OCI-LY1 (cell line): ENCODE measurements at regions not wholly inside any gene's neighbourhood (a gene's known extent, or its start where the extent isn't known, plus 50 kb on each side); places are given as distances from the start of the nearest gene placed in this dataset.

Experiments
- H2AFZ ChIP-seq: fragments of 200-600 bp; sonication (generic), shearing (Covaris generic); 2 replicates; pipeline ENCODE4 v1.6.0; 2014; ENCODE audit warnings: antibody characterized with exemption, mild to moderate bottlenecking, low read length
- H3F3A ChIP-seq: fragments of 200-600 bp; sonication (generic), shearing (Covaris generic); 2 replicates; pipeline ENCODE4 v1.6.0; 2014; ENCODE audit warnings: mild to moderate bottlenecking, antibody characterized with exemption, low read length, moderate library complexity; ENCODE audit not compliant: insufficient read depth
- H3K27ac ChIP-seq: fragments of 200-600 bp; sonication (generic); 2 replicates; pipeline ENCODE4 v1.5.1; 2014; ENCODE audit warnings: low read length, mixed run types, mild to moderate bottlenecking, low read depth; ENCODE audit not compliant: poor library complexity, severe bottlenecking
- H3K27me3 ChIP-seq: fragments of 200-600 bp; sonication (generic); 2 replicates; pipeline ENCODE4 v1.6.0; 2014; ENCODE audit warnings: antibody characterized with exemption, mild to moderate bottlenecking, low read length, moderate library complexity; ENCODE audit not compliant: insufficient read depth
- H3K36me3 ChIP-seq: fragments of 200-600 bp; sonication (generic); 2 replicates; pipeline ENCODE4 v1.6.1; 2014; ENCODE audit warnings: mild to moderate bottlenecking, antibody characterized with exemption, low read length, moderate library complexity, mixed read lengths; ENCODE audit not compliant: insufficient read depth
- H3K4me1 ChIP-seq: fragments of 200-600 bp; sonication (generic); 2 replicates; pipeline ENCODE4 v1.5.1; 2014; ENCODE audit warnings: mild to moderate bottlenecking, low read length, moderate library complexity; ENCODE audit not compliant: insufficient read depth, severe bottlenecking
- H3K4me2 ChIP-seq: fragments of 200-600 bp; sonication (generic), shearing (Covaris generic); 2 replicates; pipeline ENCODE4 v1.6.1; 2014; ENCODE audit warnings: low read length
- H3K4me3 ChIP-seq: fragments of 200-600 bp; sonication (generic); 2 replicates; pipeline ENCODE4 v1.5.1; 2014; ENCODE audit warnings: low read length, low read depth, mild to moderate bottlenecking, mixed read lengths; ENCODE audit not compliant: poor library complexity, severe bottlenecking
- H3K79me2 ChIP-seq: fragments of 200-600 bp; shearing (Covaris generic); 2 replicates; pipeline ENCODE4 v1.6.1; 2016; ENCODE audit warnings: mixed run types, low read length, mixed read lengths; ENCODE audit not compliant: insufficient read depth
- H3K9ac ChIP-seq: fragments of 200-600 bp; sonication (generic), shearing (Covaris generic); 2 replicates; pipeline ENCODE4 v1.6.1; 2014; ENCODE audit warnings: mild to moderate bottlenecking, low read length, mixed read lengths
- H3K9me2 ChIP-seq: fragments of 200-600 bp; sonication (generic), shearing (Covaris generic); 2 replicates; pipeline ENCODE4 v1.6.1; 2014; ENCODE audit warnings: low read depth, mild to moderate bottlenecking, low read length, mixed read lengths
- H3K9me3 ChIP-seq: fragments of 200-600 bp; shearing (Covaris generic); 2 replicates; pipeline ENCODE4 v1.6.1; 2014; ENCODE audit warnings: low read length, mixed read lengths
- H4K20me1 ChIP-seq: fragments of 200-600 bp; sonication (generic), shearing (Covaris generic); 2 replicates; pipeline ENCODE4 v1.6.0; 2016; ENCODE audit warnings: mild to moderate bottlenecking, low read length; ENCODE audit not compliant: insufficient read depth
- EZH2 ChIP-seq: fragments of 200-600 bp; sonication (generic), shearing (Covaris generic); IDR thresholded peaks from 2 replicates; pipeline ENCODE4 v1.8.0; 2017; ENCODE audit warnings: borderline replicate concordance, mixed run types, mild to moderate bottlenecking, antibody characterized with exemption, low read length, moderate library complexity, mixed read lengths
- TF ChIP-seq, protein P1 (sequence below): fragments of 200-600 bp; sonication (generic), shearing (Covaris generic); IDR thresholded peaks from 2 replicates; pipeline ENCODE4 v1.5.1; 2017; ENCODE audit warnings: mild to moderate bottlenecking, antibody characterized with exemption, low read length, moderate library complexity, mixed read lengths

DNA sequence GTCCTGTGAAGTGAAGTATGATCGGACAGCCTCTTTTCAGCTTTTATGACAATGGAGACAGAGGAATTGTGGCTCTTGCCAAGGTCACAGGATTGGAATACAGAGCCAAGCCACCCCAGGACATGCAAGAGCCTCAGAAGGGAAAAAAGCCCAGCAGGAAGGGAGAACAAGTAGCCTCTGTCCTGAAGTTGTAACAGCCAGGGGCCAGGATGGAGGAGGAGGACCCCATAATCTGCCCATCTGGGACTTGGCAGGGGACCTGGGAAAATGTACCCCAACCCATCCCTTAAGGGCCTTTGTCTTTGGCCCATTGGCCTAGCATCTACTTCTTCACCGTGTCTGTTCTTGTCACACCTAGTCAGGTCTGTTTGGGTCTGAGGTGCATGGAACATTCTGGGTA, 60.4 kb upstream of the POLG start:
- no peaks in the 10 kb centered on the region for H3K36me3 ChIP-seq
- H3K9me2 ChIP-seq, result no peaks in the 10 kb centered on the region
- H3K4me2 ChIP-seq, result no peak overlapping the region
- no peak overlapping the region for H2AFZ ChIP-seq
- no peaks in the 10 kb centered on the region for H3F3A ChIP-seq
- H4K20me1 ChIP-seq, result no peaks in the 10 kb centered on the region
- H3K4me1 ChIP-seq, result peaks cover 12% of the 10 kb centered on the region
- H3K27me3 ChIP-seq, result no peaks in the 10 kb centered on the region; the same call in 1 of the 2 replicates
- no peaks in the 10 kb centered on the region for H3K79me2 ChIP-seq
- no peak overlapping the region for H3K9ac ChIP-seq
- no peak overlapping the region for H3K27ac ChIP-seq
- no peaks in the 10 kb centered on the region for H3K9me3 ChIP-seq
- H3K4me3 ChIP-seq, result no peak overlapping the region
- TF ChIP-seq EZH2, result no peak
- TF ChIP-seq, protein P1, sequence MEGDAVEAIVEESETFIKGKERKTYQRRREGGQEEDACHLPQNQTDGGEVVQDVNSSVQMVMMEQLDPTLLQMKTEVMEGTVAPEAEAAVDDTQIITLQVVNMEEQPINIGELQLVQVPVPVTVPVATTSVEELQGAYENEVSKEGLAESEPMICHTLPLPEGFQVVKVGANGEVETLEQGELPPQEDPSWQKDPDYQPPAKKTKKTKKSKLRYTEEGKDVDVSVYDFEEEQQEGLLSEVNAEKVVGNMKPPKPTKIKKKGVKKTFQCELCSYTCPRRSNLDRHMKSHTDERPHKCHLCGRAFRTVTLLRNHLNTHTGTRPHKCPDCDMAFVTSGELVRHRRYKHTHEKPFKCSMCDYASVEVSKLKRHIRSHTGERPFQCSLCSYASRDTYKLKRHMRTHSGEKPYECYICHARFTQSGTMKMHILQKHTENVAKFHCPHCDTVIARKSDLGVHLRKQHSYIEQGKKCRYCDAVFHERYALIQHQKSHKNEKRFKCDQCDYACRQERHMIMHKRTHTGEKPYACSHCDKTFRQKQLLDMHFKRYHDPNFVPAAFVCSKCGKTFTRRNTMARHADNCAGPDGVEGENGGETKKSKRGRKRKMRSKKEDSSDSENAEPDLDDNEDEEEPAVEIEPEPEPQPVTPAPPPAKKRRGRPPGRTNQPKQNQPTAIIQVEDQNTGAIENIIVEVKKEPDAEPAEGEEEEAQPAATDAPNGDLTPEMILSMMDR, result no peak

DNA sequence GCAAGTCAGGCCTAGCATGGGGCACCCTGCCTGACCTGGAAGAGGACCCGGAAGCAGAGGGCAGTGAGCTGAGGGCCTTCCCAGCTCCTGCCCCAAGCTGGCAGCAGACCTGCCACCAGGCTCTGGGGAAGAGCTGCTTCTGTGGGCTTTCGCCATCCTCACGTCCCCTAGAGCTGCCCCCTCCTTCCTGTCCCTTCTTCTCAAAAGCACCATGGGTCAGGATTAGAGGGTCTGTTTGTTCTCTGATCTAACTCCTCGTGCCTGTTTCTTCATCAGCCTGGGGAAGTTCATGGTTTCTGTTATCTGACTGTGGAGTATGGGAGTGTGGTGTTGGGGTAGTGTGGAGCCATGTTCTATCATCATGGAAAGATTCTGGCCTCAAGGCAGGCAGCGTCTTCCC, 58.4 kb upstream of the POLG start:
- H4K20me1 ChIP-seq, result no peaks in the 10 kb centered on the region
- no peak overlapping the region for H3K9ac ChIP-seq
- H3K4me2 ChIP-seq, result no peak overlapping the region
- H3K9me3 ChIP-seq, result no peaks in the 10 kb centered on the region
- no peaks in the 10 kb centered on the region for H3F3A ChIP-seq
- H2AFZ ChIP-seq, result no peak overlapping the region
- H3K4me3 ChIP-seq, result no peak overlapping the region
- H3K36me3 ChIP-seq, result no peaks in the 10 kb centered on the region
- H3K27ac ChIP-seq, result no peak overlapping the region
- H3K79me2 ChIP-seq, result no peaks in the 10 kb centered on the region
- H3K9me2 ChIP-seq, result no peaks in the 10 kb centered on the region
- H3K27me3 ChIP-seq, result no peaks in the 10 kb centered on the region; the same call in 1 of the 2 replicates
- peaks cover 4% of the 10 kb centered on the region for H3K4me1 ChIP-seq
- TF ChIP-seq, protein P1, result no peak
- no peak for TF ChIP-seq EZH2

DNA sequence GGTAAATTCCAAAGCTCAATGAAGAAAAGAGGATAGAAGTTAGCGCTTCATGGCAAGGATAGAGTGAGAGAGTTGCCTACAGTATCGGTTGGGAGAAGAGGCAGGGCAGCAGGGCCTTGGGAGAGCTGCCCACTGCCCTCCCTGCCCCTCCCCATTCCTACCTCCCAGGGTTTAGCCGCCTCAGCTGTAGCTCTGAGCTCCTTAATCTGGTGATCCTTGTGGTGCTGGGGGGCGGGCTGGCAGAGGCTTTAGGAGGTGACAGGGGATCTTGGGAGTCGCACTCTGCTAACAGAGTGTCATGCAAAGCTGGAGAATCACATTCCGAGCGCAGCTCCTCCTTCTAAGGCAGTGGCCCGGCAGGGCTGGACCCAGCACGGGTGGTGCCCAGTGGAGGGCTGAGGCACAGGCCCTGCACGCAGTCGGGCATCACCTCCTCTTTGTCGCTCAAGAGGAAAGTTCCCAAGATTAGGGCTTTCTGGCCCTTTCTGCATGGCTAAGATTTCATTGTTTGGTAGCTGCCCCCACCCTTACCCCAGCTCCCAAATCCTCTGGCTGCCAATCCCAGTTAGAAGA, 57.1 kb upstream of the POLG start:
- TF ChIP-seq, protein P1, result no peak
- TF ChIP-seq EZH2, result no peak
- no peak overlapping the region for H3K27ac ChIP-seq
- no peaks in the 10 kb centered on the region; the same call in 1 of the 2 replicates for H3K27me3 ChIP-seq
- no peaks in the 10 kb centered on the region for H3K9me3 ChIP-seq
- no peaks in the 10 kb centered on the region for H4K20me1 ChIP-seq
- H3K79me2 ChIP-seq, result no peaks in the 10 kb centered on the region
- H2AFZ ChIP-seq, result no peak overlapping the region
- no peak overlapping the region for H3K4me3 ChIP-seq
- no peaks in the 10 kb centered on the region for H3K4me1 ChIP-seq
- H3K9ac ChIP-seq, result no peak overlapping the region
- H3K9me2 ChIP-seq, result no peaks in the 10 kb centered on the region
- H3K36me3 ChIP-seq, result no peaks in the 10 kb centered on the region
- no peaks in the 10 kb centered on the region for H3F3A ChIP-seq
- no peak overlapping the region for H3K4me2 ChIP-seq
